SU-DHL-6 (cell line): ENCODE measurements at regions not wholly inside any gene's neighbourhood (a gene's known extent, or its start where the extent isn't known, plus 50 kb on each side); places are given as distances from the start of the nearest gene placed in this dataset.

Experiments used
- H2AFZ ChIP-seq: fragments of 200-600 bp; sonication (generic); 2 replicates; pipeline ENCODE4 v1.6.1; 2014; ENCODE audit warnings: low read depth, mild to moderate bottlenecking, moderate library complexity, mixed read lengths, antibody characterized with exemption, low read length; ENCODE audit not compliant: severe bottlenecking
- H3F3A ChIP-seq: fragments of 200-600 bp; shearing (Covaris generic); 2 replicates; pipeline ENCODE4 v1.6.0; 2016; ENCODE audit warnings: antibody characterized with exemption, mild to moderate bottlenecking; ENCODE audit not compliant: insufficient read depth
- H3K27ac ChIP-seq: fragments of 200-600 bp; sonication (generic); 2 replicates; pipeline ENCODE4 v1.5.1; 2016; ENCODE audit warnings: low read depth, mild to moderate bottlenecking, low read length, moderate library complexity, mixed read lengths
- H3K27me3 ChIP-seq: fragments of 200-600 bp; sonication (generic), shearing (Covaris generic); 2 replicates; pipeline ENCODE4 v1.6.0; 2014; ENCODE audit warnings: mild to moderate bottlenecking, low read length
- H3K36me3 ChIP-seq: fragments of 200-600 bp; sonication (generic); 2 replicates; pipeline ENCODE4 v1.6.1; 2014; ENCODE audit warnings: mild to moderate bottlenecking, low read length, mixed read lengths
- H3K4me2 ChIP-seq: fragments of 300-600, 200-600 bp; shearing (Covaris generic), sonication (generic); 2 replicates; pipeline ENCODE4 v1.6.0; 2014; ENCODE audit warnings: low read length, low read depth, mild to moderate bottlenecking; ENCODE audit not compliant: poor library complexity, severe bottlenecking
- H3K4me3 ChIP-seq: fragments of 200-600 bp; sonication (generic); 2 replicates; pipeline ENCODE4 v1.5.1; 2014; ENCODE audit warnings: antibody characterized with exemption, low read length, mild to moderate bottlenecking, mixed read lengths; ENCODE audit not compliant: insufficient read depth, poor library complexity, severe bottlenecking
- H3K79me2 ChIP-seq: fragments of 200-600 bp; sonication (generic); 2 replicates; pipeline ENCODE4 v1.6.1; 2014; ENCODE audit warnings: mild to moderate bottlenecking, low read length, moderate library complexity; ENCODE audit not compliant: insufficient read depth
- H3K9ac ChIP-seq: fragments of 200-600 bp; sonication (generic); 2 replicates; pipeline ENCODE4 v1.7.0; 2014; ENCODE audit warnings: mild to moderate bottlenecking, low read length
- H3K9me2 ChIP-seq: fragments of 200-600 bp; sonication (generic); replicated peaks from 2 replicates; pipeline ENCODE4 v1.6.1; 2014; ENCODE audit warnings: low read length; ENCODE audit not compliant: insufficient read depth
- H3K9me3 ChIP-seq: fragments of 200-600 bp; sonication (generic); 2 replicates; pipeline ENCODE4 v1.6.1; 2014; ENCODE audit warnings: low read length, mixed read lengths; ENCODE audit not compliant: insufficient read depth
- H4K20me1 ChIP-seq: fragments of 200-600 bp; sonication (generic); 2 replicates; pipeline ENCODE4 v1.6.1; 2014; ENCODE audit warnings: low read depth, mild to moderate bottlenecking, antibody characterized with exemption, low read length, moderate library complexity, mixed read lengths
- EZH2phosphoT487 ChIP-seq: fragments of 200-600 bp; sonication (generic), shearing (Covaris generic); conservative IDR thresholded peaks from 2 replicates; pipeline ENCODE4 v1.6.1; 2018; ENCODE audit warnings: mild to moderate bottlenecking, antibody characterized with exemption, low read length, moderate library complexity, mixed read lengths
- TF ChIP-seq, protein P1 (sequence below): fragments of 200-600 bp; sonication (generic); IDR thresholded peaks from one replicate; pipeline ENCODE4 v1.5.1; 2017; ENCODE audit warnings: antibody characterized with exemption, mild to moderate bottlenecking, low read length, moderate library complexity; ENCODE audit not compliant: insufficient read depth, poor library complexity, severe bottlenecking

DNA sequence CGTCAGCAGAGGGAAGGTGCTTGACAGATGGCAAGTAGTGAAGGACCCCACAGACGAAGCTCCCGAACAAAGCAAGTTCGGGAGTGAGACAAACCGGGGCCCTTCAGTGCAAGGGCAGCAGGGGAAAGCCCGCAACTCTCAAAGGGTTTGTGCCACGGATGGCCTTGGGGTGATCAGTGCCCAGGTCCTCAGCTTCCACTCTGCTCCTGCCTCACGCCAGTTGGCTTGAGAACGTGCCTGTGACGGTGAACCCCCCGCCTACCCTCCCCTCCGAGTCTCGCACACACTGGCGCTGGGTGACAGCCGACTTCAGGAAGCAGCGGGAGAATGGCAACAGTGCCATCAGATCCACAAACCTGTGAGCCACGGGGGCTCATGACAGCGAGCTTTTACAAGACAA is 56.8 kb upstream of the SALL3 start:
- Histone ChIP-seq H3K27me3 (no peaks in the 10 kb centered on the region), H3K9ac (no peak overlapping the region), H3K27ac (no peak overlapping the region), H3K4me3 (no peak overlapping the region), H2AFZ (no peak overlapping the region), H3K9me3 (no peaks in the 10 kb centered on the region), H3K9me2 (no peaks in the 10 kb centered on the region), H4K20me1 (no peaks in the 10 kb centered on the region), H3F3A (no peaks in the 10 kb centered on the region), H3K4me2 (no peak overlapping the region), H3K36me3 (no peaks in the 10 kb centered on the region), H3K79me2 (no peaks in the 10 kb centered on the region)
- TF ChIP-seq EZH2phosphoT487: no peak
- TF ChIP-seq, protein P1, sequence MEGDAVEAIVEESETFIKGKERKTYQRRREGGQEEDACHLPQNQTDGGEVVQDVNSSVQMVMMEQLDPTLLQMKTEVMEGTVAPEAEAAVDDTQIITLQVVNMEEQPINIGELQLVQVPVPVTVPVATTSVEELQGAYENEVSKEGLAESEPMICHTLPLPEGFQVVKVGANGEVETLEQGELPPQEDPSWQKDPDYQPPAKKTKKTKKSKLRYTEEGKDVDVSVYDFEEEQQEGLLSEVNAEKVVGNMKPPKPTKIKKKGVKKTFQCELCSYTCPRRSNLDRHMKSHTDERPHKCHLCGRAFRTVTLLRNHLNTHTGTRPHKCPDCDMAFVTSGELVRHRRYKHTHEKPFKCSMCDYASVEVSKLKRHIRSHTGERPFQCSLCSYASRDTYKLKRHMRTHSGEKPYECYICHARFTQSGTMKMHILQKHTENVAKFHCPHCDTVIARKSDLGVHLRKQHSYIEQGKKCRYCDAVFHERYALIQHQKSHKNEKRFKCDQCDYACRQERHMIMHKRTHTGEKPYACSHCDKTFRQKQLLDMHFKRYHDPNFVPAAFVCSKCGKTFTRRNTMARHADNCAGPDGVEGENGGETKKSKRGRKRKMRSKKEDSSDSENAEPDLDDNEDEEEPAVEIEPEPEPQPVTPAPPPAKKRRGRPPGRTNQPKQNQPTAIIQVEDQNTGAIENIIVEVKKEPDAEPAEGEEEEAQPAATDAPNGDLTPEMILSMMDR: no peak

DNA sequence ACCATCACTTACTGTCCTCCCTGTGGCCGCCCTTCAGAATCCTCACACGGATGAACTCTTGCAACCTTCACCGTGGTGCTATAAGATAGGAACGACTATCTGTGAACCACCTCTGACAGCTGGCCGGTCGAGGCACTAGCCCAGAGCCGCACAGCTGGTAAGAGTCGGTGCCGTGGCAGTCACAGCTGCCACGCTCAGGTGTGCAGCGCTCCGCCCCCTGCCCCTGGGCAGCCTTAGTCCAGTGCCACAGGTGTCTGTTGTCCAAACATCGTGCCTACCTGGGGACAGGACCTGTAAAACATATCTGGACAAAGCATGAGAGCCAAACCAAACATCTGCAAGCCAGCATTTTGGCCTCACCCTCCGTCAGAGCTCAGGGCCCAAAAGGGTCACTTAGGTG is 55.3 kb upstream of the SALL3 start:
- no peak overlapping the region for H3K27ac ChIP-seq
- no peaks in the 10 kb centered on the region for H3K27me3 ChIP-seq
- H3K79me2 ChIP-seq: no peaks in the 10 kb centered on the region
- H3F3A ChIP-seq: no peaks in the 10 kb centered on the region
- no peak overlapping the region for H3K4me2 ChIP-seq
- H4K20me1 ChIP-seq: no peaks in the 10 kb centered on the region
- no peaks in the 10 kb centered on the region for H3K36me3 ChIP-seq
- no peaks in the 10 kb centered on the region for H3K9me3 ChIP-seq
- no peak overlapping the region for H3K4me3 ChIP-seq
- H2AFZ ChIP-seq: no peak overlapping the region
- H3K9ac ChIP-seq: no peak overlapping the region
- TF ChIP-seq, protein P1: no peak
- no peak for TF ChIP-seq EZH2phosphoT487
- H3K9me2 ChIP-seq: no peaks in the 10 kb centered on the region

DNA sequence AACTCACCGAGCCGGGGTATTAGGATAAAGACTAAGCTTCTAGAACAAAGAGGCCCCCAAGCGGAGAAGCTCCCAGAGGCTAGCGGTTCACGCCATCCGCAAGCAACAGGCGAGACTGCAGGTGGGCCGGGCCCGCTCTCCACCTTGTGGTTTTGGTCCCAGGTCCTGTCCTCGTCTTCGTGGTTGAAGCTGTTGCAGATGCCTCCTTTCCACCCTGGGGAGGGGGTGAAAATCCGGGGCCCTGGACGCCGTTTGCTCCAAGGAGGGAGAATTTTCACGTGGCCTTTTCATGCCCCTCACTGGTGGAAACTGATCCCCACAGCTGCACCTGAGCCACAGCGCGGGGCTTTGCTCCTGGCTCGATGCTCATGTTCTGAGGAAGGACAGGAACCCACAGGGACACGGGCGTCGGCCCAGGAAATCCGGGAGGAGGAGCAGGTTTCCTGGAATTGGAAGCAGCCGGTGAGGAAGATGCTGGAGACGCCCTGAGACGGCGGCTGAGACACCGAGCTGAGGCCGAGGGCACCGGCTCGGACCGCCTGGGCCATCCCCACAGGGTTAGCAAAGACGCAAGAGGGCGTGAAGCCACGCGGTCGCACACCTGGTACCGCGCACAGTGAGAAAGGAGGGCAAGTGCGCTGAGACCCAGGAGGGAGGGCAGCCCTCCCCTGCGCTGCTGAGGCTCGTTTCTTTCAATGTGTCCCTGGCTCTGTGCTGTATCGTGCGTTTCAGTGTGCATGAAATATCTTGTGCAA is 54.7 kb upstream of the SALL3 start:
- Histone ChIP-seq H4K20me1 (no peaks in the 10 kb centered on the region), H2AFZ (no peak overlapping the region), H3K79me2 (no peaks in the 10 kb centered on the region), H3F3A (no peaks in the 10 kb centered on the region), H3K4me2 (no peak overlapping the region), H3K9me2 (no peaks in the 10 kb centered on the region), H3K4me3 (no peak overlapping the region), H3K9me3 (no peaks in the 10 kb centered on the region), H3K36me3 (no peaks in the 10 kb centered on the region), H3K27ac (no peak overlapping the region), H3K27me3 (no peaks in the 10 kb centered on the region), H3K9ac (no peak overlapping the region)
- no peak for TF ChIP-seq EZH2phosphoT487
- TF ChIP-seq, protein P1: no peak
